Ectodermal cell (in vitro differentiated cells): ENCODE measurements at regions not wholly inside any gene's neighbourhood (a gene's known extent, or its start where the extent isn't known, plus 50 kb on each side); places are given as distances from the start of the nearest gene placed in this dataset.

Source experiments
- H3K27ac ChIP-seq: 2 replicates; pipeline ENCODE4 v1.7.0; 2013; ENCODE audit warnings: mild to moderate bottlenecking, low read depth, low read length; ENCODE audit not compliant: insufficient read depth, poor library complexity, severe bottlenecking
- H3K27me3 ChIP-seq: 2 replicates; pipeline ENCODE4 v1.7.0; 2013; ENCODE audit warnings: mild to moderate bottlenecking, low read length; ENCODE audit not compliant: insufficient read depth, control insufficient read depth, poor library complexity, severe bottlenecking
- H3K36me3 ChIP-seq: one replicate; pipeline ENCODE4 v1.7.0; 2013; ENCODE audit warnings: low read length; ENCODE audit not compliant: control insufficient read depth, insufficient read depth
- H3K4me1 ChIP-seq: one replicate; pipeline ENCODE4 v1.7.0; 2013; ENCODE audit warnings: low read length; ENCODE audit not compliant: control insufficient read depth, insufficient read depth
- H3K4me3 ChIP-seq: 2 replicates; pipeline ENCODE4 v1.7.0; 2013; ENCODE audit warnings: low read depth, low read length, control low read depth; ENCODE audit not compliant: insufficient read depth
- H3K9me3 ChIP-seq: 2 replicates; pipeline ENCODE4 v1.7.0; 2013; ENCODE audit warnings: mild to moderate bottlenecking, low read length, moderate library complexity; ENCODE audit not compliant: control insufficient read depth
- WGBS, 2 experiments: methylation state at CpG; one replicate each; pipeline ENCODE4 v1.1.7; 2013; ENCODE audit warnings: missing lambda C conversion rate in 2 of 2; 5-methylcytosine and 5-hydroxymethylcytosine counted together

GRCh38 chr1:18009055-18009454 is 98.5 kb upstream of the IGSF21 start:
- Histone ChIP-seq H3K27ac (no peak overlapping the region), H3K4me1 (no peaks in the 10 kb centered on the region), H3K27me3 (no peaks in the 10 kb centered on the region), H3K9me3 (no peaks in the 10 kb centered on the region), H3K4me3 (no peak overlapping the region), H3K36me3 (no peaks in the 10 kb centered on the region)
- WGBS, 2 experiments, result 69 to 79% methylated on average over 6 of the region's 6 CpGs

GRCh38 chr1:18009478-18009961 is 98.1 kb upstream of the IGSF21 start:
- Histone ChIP-seq H3K4me3 (no peak overlapping the region), H3K4me1 (no peaks in the 10 kb centered on the region), H3K36me3 (no peaks in the 10 kb centered on the region), H3K27me3 (no peaks in the 10 kb centered on the region), H3K9me3 (no peaks in the 10 kb centered on the region), H3K27ac (no peak overlapping the region)
- WGBS, 2 experiments, result 30 to 36% methylated on average over 8 of the region's 8 CpGs

- peaks cover 4% of the 10 kb centered on the region for H3K4me1 ChIP-seq
- no peak overlapping the region for H3K4me3 ChIP-seq
- no peaks in the 10 kb centered on the region for H3K27me3 ChIP-seq
- no peaks in the 10 kb centered on the region for H3K36me3 ChIP-seq
- no peaks in the 10 kb centered on the region for H3K9me3 ChIP-seq
- WGBS, 2 experiments, result 90 to 95% methylated on average over 4 of the region's 4 CpGs
- no peak overlapping the region for H3K27ac ChIP-seq
Observed at GRCh38 chr1:18010408-18010807, 97.2 kb upstream of the IGSF21 start.

GRCh38 chr1:18010945-18011344 is 96.7 kb upstream of the IGSF21 start:
- WGBS, 2 experiments, result 78 to 84% methylated on average over 2 of the region's 2 CpGs
- no peaks in the 10 kb centered on the region for H3K36me3 ChIP-seq
- H3K27me3 ChIP-seq, result no peaks in the 10 kb centered on the region
- peaks cover 7% of the 10 kb centered on the region for H3K4me1 ChIP-seq
- no peak overlapping the region for H3K27ac ChIP-seq
- H3K4me3 ChIP-seq, result no peak overlapping the region
- no peaks in the 10 kb centered on the region for H3K9me3 ChIP-seq

- no peak overlapping the region for H3K4me3 ChIP-seq
- H3K9me3 ChIP-seq, result no peaks in the 10 kb centered on the region
- 95 to 97% methylated on average over 1 of the region's 1 CpG for WGBS, 2 experiments
- peaks cover 7% of the 10 kb centered on the region for H3K4me1 ChIP-seq
- no peak overlapping the region for H3K27ac ChIP-seq
- H3K36me3 ChIP-seq, result no peaks in the 10 kb centered on the region
- no peaks in the 10 kb centered on the region for H3K27me3 ChIP-seq
Observed at GRCh38 chr1:18011703-18012102, 95.9 kb upstream of the IGSF21 start.

- H3K36me3 ChIP-seq, result no peaks in the 10 kb centered on the region
- no peak overlapping the region for H3K4me3 ChIP-seq
- no peak overlapping the region for H3K27ac ChIP-seq
- no peaks in the 10 kb centered on the region for H3K9me3 ChIP-seq
- no peaks in the 10 kb centered on the region for H3K27me3 ChIP-seq
- peaks cover 7% of the 10 kb centered on the region for H3K4me1 ChIP-seq
- 79 to 86% methylated on average over 8 of the region's 8 CpGs for whole genome bisulfite sequencing, 2 experiments
Observed at GRCh38 chr1:18012686-18013085, 94.9 kb upstream of the IGSF21 start.

- H3K9me3 ChIP-seq, result no peaks in the 10 kb centered on the region
- 56 to 61% methylated on average over 8 of the region's 8 CpGs for WGBS, 2 experiments
- no peak overlapping the region for H3K27ac ChIP-seq
- peaks cover 7% of the 10 kb centered on the region for H3K4me1 ChIP-seq
- H3K27me3 ChIP-seq, result no peaks in the 10 kb centered on the region
- no peak overlapping the region for H3K4me3 ChIP-seq
- no peaks in the 10 kb centered on the region for H3K36me3 ChIP-seq
Observed at GRCh38 chr1:18013216-18013615, 94.4 kb upstream of the IGSF21 start.

- Histone ChIP-seq H3K4me1 (peaks cover 7% of the 10 kb centered on the region), H3K4me3 (no peak overlapping the region), H3K27ac (no peak overlapping the region), H3K36me3 (no peaks in the 10 kb centered on the region), H3K27me3 (no peaks in the 10 kb centered on the region), H3K9me3 (no peaks in the 10 kb centered on the region)
- 81 to 83% methylated on average over 8 of the region's 8 CpGs for WGBS, 2 experiments
Observed at GRCh38 chr1:18015719-18016118, 91.9 kb upstream of the IGSF21 start.

- Histone ChIP-seq H3K27me3 (no peaks in the 10 kb centered on the region), H3K4me3 (no peak overlapping the region), H3K36me3 (no peaks in the 10 kb centered on the region), H3K27ac (no peak overlapping the region), H3K4me1 (peaks cover 7% of the 10 kb centered on the region), H3K9me3 (no peaks in the 10 kb centered on the region)
- 71 to 73% methylated on average over 5 of the region's 5 CpGs for WGBS, 2 experiments
Observed at GRCh38 chr1:18018366-18018765, 89.2 kb upstream of the IGSF21 start.

- WGBS, 2 experiments, result 76 to 80% methylated on average over 6 to 7 of the region's 7 CpGs
- Histone ChIP-seq H3K27ac (no peak overlapping the region), H3K4me3 (no peak overlapping the region), H3K4me1 (peaks cover 5% of the 10 kb centered on the region), H3K36me3 (no peaks in the 10 kb centered on the region), H3K9me3 (no peaks in the 10 kb centered on the region), H3K27me3 (no peaks in the 10 kb centered on the region)
Observed at GRCh38 chr1:18020021-18020817, 87.4 kb upstream of the IGSF21 start.
